Mucosa of descending colon (tissue), 3 donors: ENCODE measurements at regions not wholly inside any gene's neighbourhood (a gene's known extent, or its start where the extent isn't known, plus 50 kb on each side); places are given as distances from the start of the nearest gene placed in this dataset.

ENCODE experiments used
- ATAC-seq: fragments of 200-7000 bp; cut with Tn5 transposase; one replicate; pipeline ENCODE4 v1.9.1; 2020; ENCODE audit warnings: mild to moderate bottlenecking, moderate library complexity
- DNase-seq, 3 donors: peaks; one replicate each; pipeline ENCODE4 v3.0.0-alpha.2; 2020
- H3K36me3 ChIP-seq: fragments of 200-600 bp; one replicate; pipeline ENCODE4 v1.8.0; 2021; ENCODE audit warnings: low read depth, mild to moderate bottlenecking
- H3K4me1 ChIP-seq: fragments of 200-600 bp; one replicate; pipeline ENCODE4 v1.8.0; 2021; ENCODE audit warnings: low read depth, mild to moderate bottlenecking
- H3K4me3 ChIP-seq: fragments of 200-600 bp; one replicate; pipeline ENCODE4 v1.8.0; 2021; ENCODE audit warnings: mild to moderate bottlenecking
- H3K9me3 ChIP-seq: fragments of 200-600 bp; one replicate; pipeline ENCODE4 v1.8.0; 2021; ENCODE audit warnings: mild to moderate bottlenecking
- CTCF ChIP-seq: fragments of 200-600 bp; IDR thresholded peaks from one replicate; pipeline ENCODE4 v1.8.0; 2022; ENCODE audit warnings: antibody characterized with exemption, mild to moderate bottlenecking
- intact Hi-C, 2 donors: fragments of 100-400 bp; cut with DNase I in 1 of 2; cut with micrococcal nuclease in 1 of 2; formaldehyde crosslinking; loops; one replicate each; pipeline versions ENCODE4 v1.11.0 to v1.11.1; 2022; cut with DNase I, micrococcal nuclease
- donor health status: DM: no; HTN: no; CAD: no; lungs with moderate emphysema.
- donor health status: DM: no; HTN: no; CAD: no.
- donor health status: DM: no; HTN: yes; CAD: no.

GRCh38 chr2:219848882-219849281 is 221.5 kb downstream of the SLC4A3 start:
- TF ChIP-seq CTCF = no peak
- DNase-seq (no peak), ATAC-seq (no peak)
- no peaks in the 10 kb centered on the region for H3K36me3 ChIP-seq
- no peaks in the 10 kb centered on the region for H3K4me1 ChIP-seq
- H3K4me3 ChIP-seq = no peak overlapping the region
- H3K9me3 ChIP-seq = no peaks in the 10 kb centered on the region
- intact Hi-C loops = no loop called here

DNA sequence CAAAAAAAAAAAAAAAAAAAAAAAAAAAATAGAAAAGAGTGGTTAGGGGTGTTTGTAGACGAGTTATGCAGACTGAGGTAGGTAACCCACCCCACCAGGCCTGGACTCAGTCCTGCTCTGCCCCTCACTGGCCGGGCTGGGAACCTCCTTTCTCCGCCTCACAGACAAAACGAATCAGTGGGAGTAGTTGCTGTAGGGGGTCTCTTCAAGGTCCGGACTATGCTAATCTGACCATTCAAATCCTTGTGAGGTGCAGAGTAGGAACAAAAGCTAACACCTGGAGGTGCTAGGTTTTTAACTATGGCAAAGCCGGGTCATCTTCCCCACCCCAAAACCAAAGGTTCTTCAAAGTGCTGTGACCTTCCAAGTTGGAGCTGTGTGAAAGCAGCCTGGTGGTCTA is 223.7 kb downstream of the SLC4A3 start:
- Histone ChIP-seq H3K36me3 (no peaks in the 10 kb centered on the region), H3K9me3 (no peaks in the 10 kb centered on the region), H3K4me3 (no peak overlapping the region), H3K4me1 (no peaks in the 10 kb centered on the region)
- DNase-seq (no peak), ATAC-seq (no peak)
- TF ChIP-seq CTCF = no peak
- intact Hi-C loops = no loop called here

DNA sequence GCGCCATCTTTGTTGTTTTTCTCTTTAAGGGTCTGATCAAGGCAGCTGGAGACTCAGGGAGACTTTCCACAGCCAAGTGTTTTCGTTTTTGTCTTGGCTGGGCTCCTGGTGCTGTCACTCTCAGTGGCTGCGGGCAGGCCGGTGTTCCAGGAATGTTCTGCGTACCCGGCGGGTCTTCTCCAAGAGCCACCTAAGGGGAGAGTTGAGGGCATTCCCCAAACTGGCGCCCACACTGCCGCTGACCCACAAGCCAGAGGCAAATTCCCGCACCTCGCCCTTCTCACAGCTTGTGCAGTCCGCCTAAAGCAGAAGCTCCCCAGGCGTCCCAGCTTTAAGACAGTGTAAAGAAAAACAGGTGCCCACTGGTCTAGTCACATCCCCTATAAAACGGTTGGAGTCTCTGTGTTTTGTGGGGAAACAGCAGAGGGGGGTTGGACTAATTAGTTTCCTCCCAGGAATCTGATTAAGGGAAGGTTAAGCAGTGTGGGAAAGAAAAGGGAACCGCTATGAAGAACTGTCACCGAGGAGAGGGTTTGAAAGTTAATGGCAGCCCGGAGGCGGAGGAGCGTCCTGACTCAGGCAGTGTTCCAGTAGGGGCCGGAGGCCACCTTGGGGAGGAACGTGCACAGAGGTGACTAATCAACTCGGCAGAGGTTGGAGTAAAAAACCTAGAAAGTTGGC is 224.5 kb downstream of the SLC4A3 start:
- no peak for DNase-seq
- H3K4me1 ChIP-seq = no peaks in the 10 kb centered on the region
- no peaks in the 10 kb centered on the region for H3K9me3 ChIP-seq
- intact Hi-C loops = no loop called here
- no peak for ATAC-seq
- H3K36me3 ChIP-seq = no peaks in the 10 kb centered on the region
- H3K4me3 ChIP-seq = no peak overlapping the region
- no peak for TF ChIP-seq CTCF

DNA sequence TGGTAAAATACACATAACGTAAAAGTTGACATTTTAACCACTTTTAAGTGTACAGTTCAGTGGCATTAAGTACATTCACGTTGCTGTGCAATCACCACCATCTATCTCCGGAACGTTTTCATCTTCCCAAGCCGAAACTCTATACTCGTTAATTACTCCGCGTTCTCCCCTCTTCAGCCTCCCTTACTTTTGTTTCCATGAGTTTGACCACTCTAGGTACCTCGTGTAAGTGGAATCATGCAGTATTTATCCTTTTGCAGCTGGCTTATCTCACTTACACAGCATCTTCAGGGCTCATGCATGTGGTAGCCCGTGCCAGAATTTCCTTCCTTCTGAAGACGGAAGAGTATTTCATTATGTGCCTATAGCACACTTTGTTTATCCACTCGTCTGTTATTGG is 225.2 kb downstream of the SLC4A3 start:
- no peak for ATAC-seq
- no peaks in the 10 kb centered on the region for H3K36me3 ChIP-seq
- intact Hi-C loops = no loop called here
- no peak for DNase-seq
- no peak overlapping the region for H3K4me3 ChIP-seq
- H3K9me3 ChIP-seq = no peaks in the 10 kb centered on the region
- no peaks in the 10 kb centered on the region for H3K4me1 ChIP-seq
- TF ChIP-seq CTCF = no peak

GRCh38 chr2:219856602-219857001 is 229.2 kb downstream of the SLC4A3 start:
- Histone ChIP-seq H3K4me1 (no peaks in the 10 kb centered on the region), H3K9me3 (no peaks in the 10 kb centered on the region), H3K4me3 (no peak overlapping the region), H3K36me3 (no peaks in the 10 kb centered on the region)
- TF ChIP-seq CTCF = no peak
- no peak for DNase-seq
- intact Hi-C loops = no loop called here
- no peak for ATAC-seq

GRCh38 chr2:219857751-219858150 is 230.3 kb downstream of the SLC4A3 start:
- Histone ChIP-seq H3K9me3 (no peaks in the 10 kb centered on the region), H3K36me3 (no peaks in the 10 kb centered on the region), H3K4me3 (no peak overlapping the region), H3K4me1 (no peaks in the 10 kb centered on the region)
- TF ChIP-seq CTCF = no peak
- ATAC-seq (no peak), DNase-seq (no peak)
- intact Hi-C loops = no loop called here
